HEK293T (cell line): ENCODE measurements at regions not wholly inside any gene's neighbourhood (a gene's known extent, or its start where the extent isn't known, plus 50 kb on each side); places are given as distances from the start of the nearest gene placed in this dataset.

Source experiments
- CTCF ChIA-PET: fragments of 350-600 bp; formaldehyde crosslinking; extraction: SDS; loops from one replicate; lab custom pipeline; 2021; ENCODE audit warnings: antibody characterized with exemption, inconsistent platforms; lab: Yijun Ruan, JAX
- POLR2A ChIA-PET: fragments of 350-600 bp; formaldehyde crosslinking; extraction: SDS; loops from one replicate; lab custom pipeline; 2020; ENCODE audit warnings: antibody characterized with exemption, inconsistent platforms; lab: Yijun Ruan, JAX
- DNase-seq: peaks from one replicate; pipeline ENCODE4 v3.0.0; 2012; ENCODE audit warnings: mixed read lengths; ENCODE audit errors: extremely low spot score
- ARNT ChIP-seq: fragments of 450-650 bp; IDR thresholded peaks from 2 replicates; pipeline ENCODE4 v1.6.1; 2017; ENCODE audit warnings: mild to moderate bottlenecking
- BHLHE40 ChIP-seq: fragments of 450-650 bp; IDR thresholded peaks from 2 replicates; pipeline ENCODE4 v1.6.1; 2016; ENCODE audit warnings: mild to moderate bottlenecking, moderate library complexity, borderline replicate concordance
- CTBP1 ChIP-seq: fragments of 450-650 bp; IDR thresholded peaks from 2 replicates; pipeline ENCODE4 v1.6.1; 2016; ENCODE audit warnings: borderline replicate concordance
- ELF4 ChIP-seq: fragments of 450-650 bp; IDR thresholded peaks from 2 replicates; pipeline ENCODE4 v1.6.1; 2017; ENCODE audit warnings: antibody characterized with exemption
- FOXA1 ChIP-seq: fragments of 450-650 bp; IDR thresholded peaks from 2 replicates; pipeline ENCODE4 v1.6.1; 2016; ENCODE audit warnings: mild to moderate bottlenecking
- FOXK2 ChIP-seq: fragments of 450-650 bp; IDR thresholded peaks from 2 replicates; pipeline ENCODE4 v1.6.1; 2016; ENCODE audit warnings: mild to moderate bottlenecking
- FOXM1 ChIP-seq: fragments of 450-650 bp; IDR thresholded peaks from 2 replicates; pipeline ENCODE4 v1.6.1; 2017; ENCODE audit warnings: mild to moderate bottlenecking, borderline replicate concordance
- HDGF ChIP-seq: fragments of 450-650 bp; IDR thresholded peaks from 2 replicates; pipeline ENCODE4 v1.6.1; 2017; ENCODE audit warnings: antibody characterized with exemption, borderline replicate concordance
- L3MBTL2 ChIP-seq: fragments of 450-650 bp; conservative IDR thresholded peaks from 2 replicates; pipeline ENCODE4 v1.6.1; 2016; ENCODE audit warnings: mild to moderate bottlenecking
- LEF1 ChIP-seq: fragments of 450-650 bp; IDR thresholded peaks from 2 replicates; pipeline ENCODE4 v1.6.1; 2017; ENCODE audit warnings: mild to moderate bottlenecking, borderline replicate concordance
- NFRKB ChIP-seq: fragments of 450-650 bp; IDR thresholded peaks from 2 replicates; pipeline ENCODE4 v1.6.1; 2016; ENCODE audit warnings: mild to moderate bottlenecking, moderate library complexity
- PKNOX1 ChIP-seq: fragments of 450-650 bp; IDR thresholded peaks from 2 replicates; pipeline ENCODE4 v1.6.1; 2016
- SP1 ChIP-seq: fragments of 450-650 bp; IDR thresholded peaks from 2 replicates; pipeline ENCODE4 v1.6.1; 2017
- SUZ12 ChIP-seq: fragments of 450-650 bp; IDR thresholded peaks from 2 replicates; pipeline ENCODE4 v1.6.1; 2016; ENCODE audit warnings: mild to moderate bottlenecking
- TARDBP ChIP-seq: fragments of 450-650 bp; IDR thresholded peaks from 2 replicates; pipeline ENCODE4 v1.6.1; 2016
- ZNF384 ChIP-seq: fragments of 450-650 bp; IDR thresholded peaks from 2 replicates; pipeline ENCODE4 v1.6.1; 2016

- ChIA-PET CTCF (no interaction called here), POLR2A (no interaction called here)
- TF ChIP-seq FOXA1 (no peak), CTBP1 (no peak), L3MBTL2 (no peak), NFRKB (no peak), BHLHE40 (no peak)
- no peak for DNase-seq
Observed at GRCh38 chr12:124621296-124621660, 53.9 kb upstream of the NCOR2 start.

DNA sequence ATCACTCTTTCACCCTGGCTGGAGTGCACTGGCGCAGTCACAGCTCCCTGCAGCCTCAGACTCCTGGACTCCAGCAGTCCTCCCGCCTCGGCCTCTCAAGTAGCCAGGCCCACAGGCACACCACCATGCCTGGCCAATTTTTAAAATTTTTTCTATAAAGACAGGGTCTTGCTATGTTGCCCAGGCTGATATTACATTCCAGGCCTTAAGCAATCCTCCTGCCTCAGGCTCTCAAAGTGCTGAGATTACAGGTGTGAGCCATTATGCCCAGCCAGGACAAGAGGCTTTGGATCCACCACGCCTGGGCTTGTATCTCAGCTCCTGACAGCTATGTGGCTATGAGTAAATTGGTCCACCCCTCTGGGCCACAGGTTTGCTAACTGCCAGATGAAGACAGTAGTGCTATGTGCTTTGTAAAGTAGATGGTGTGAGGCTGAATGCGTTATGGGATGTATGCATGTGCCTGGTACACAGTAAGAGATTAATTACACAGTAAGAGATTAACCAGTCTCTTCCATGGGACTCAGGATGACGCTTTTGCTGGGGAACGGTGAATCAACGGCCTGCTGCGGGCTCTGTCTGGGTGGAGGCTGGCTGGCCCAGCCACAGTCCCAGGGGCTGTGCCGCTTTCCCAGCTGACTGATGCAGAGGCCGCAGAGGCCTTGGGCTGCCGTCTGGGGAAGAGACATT lies 53.3 kb upstream of the NCOR2 start:
- no peak for DNase-seq
- CTCF ChIA-PET: no interaction called here
- TF ChIP-seq PKNOX1 (no peak), ELF4 (no peak), FOXK2 (no peak), NFRKB (no peak), FOXM1 (no peak)
- POLR2A ChIA-PET: no interaction called here

GRCh38 chr12:124618291-124618902 lies 51.0 kb upstream of the NCOR2 start:
- POLR2A ChIA-PET: no interaction called here
- TF ChIP-seq PKNOX1 (no peak), CTBP1 (no peak), HDGF (no peak), LEF1 (no peak), FOXK2 (no peak), BHLHE40 (no peak), ZNF384 (no peak), ELF4 (no peak), FOXM1 (no peak), TARDBP (no peak), ARNT (no peak), NFRKB (no peak), L3MBTL2 (no peak), SP1 (no peak), SUZ12 (no peak), FOXA1 (no peak)
- CTCF ChIA-PET: no interaction called here
- DNase-seq: no peak

DNA sequence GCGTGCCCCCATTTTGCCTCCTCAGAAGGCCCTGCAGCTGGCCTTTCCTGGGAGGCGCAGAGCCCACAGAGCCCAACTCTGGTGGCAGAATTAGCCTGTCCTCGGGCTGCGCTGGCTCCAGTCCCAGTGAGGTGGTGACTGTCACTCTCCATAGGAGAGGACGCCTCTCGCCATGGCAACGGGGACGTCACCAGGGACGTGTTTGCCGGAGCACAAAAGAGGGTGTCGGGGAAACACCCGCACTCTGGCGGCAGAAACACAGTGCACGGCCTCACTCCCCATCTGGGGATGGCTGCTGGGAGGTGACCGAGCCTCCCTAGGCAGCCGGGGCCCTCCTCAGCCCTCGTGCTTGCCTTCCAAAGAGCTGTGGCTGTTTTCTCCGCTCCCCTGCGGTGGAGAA lies 50.2 kb upstream of the NCOR2 start:
- no peak for DNase-seq
- ChIA-PET POLR2A (no interaction called here), CTCF (no interaction called here)
- TF ChIP-seq FOXA1: no peak
- no peak for TF ChIP-seq CTBP1
- no peak for TF ChIP-seq SUZ12
- no peak for TF ChIP-seq L3MBTL2
- TF ChIP-seq TARDBP: no peak
- no peak for TF ChIP-seq ARNT
- no peak for TF ChIP-seq ZNF384
- no peak for TF ChIP-seq NFRKB
- no peak for TF ChIP-seq PKNOX1
- TF ChIP-seq FOXK2: no peak
- TF ChIP-seq HDGF: no peak
- TF ChIP-seq FOXM1: no peak
- no peak for TF ChIP-seq SP1
- no peak for TF ChIP-seq BHLHE40
- TF ChIP-seq ELF4: no peak
- TF ChIP-seq LEF1: no peak
